Endothelial cell of umbilical vein (primary cell): ENCODE measurements at regions not wholly inside any gene's neighbourhood (a gene's known extent, or its start where the extent isn't known, plus 50 kb on each side); places are given as distances from the start of the nearest gene placed in this dataset.

ENCODE experiments used
- BruUV-seq: library from RNA; stranded (reverse); fragments of 400-500 nt; replicated peaks from 2 replicates; lab custom pipeline; 2021; lab: Mats Ljungman, UMichigan
- CTCF ChIA-PET: fragments of 300-600, 350-600 bp; sonication (Branson Sonifier 250); formaldehyde crosslinking; loops from one replicate; lab custom pipeline; 2021; ENCODE audit warnings: antibody characterized with exemption, inconsistent platforms; lab: Charles Lee
- POLR2A ChIA-PET: fragments of 300-600, 350-600 bp; sonication (Branson Sonifier 250); formaldehyde crosslinking; loops from one replicate; lab custom pipeline; 2021; ENCODE audit warnings: antibody characterized with exemption, inconsistent platforms; lab: Charles Lee
- DNase-seq: peaks from one replicate; pipeline ENCODE4 v3.0.0-alpha.2; 2011; ENCODE audit warnings: low read depth, low spot score
- FAIRE-seq: peaks from 2 replicates; lab custom pipeline; 2011; peaks lifted over from hg19 to GRCh38; lab: Jason Lieb, UNC
- H2AFZ ChIP-seq: 2 replicates; pipeline ENCODE4 v1.6.0; 2012; ENCODE audit warnings: low read depth, low read length, control low read depth, inconsistent platforms
- H3K27ac ChIP-seq: 2 replicates; pipeline ENCODE4 v1.5.1; 2011; ENCODE audit warnings: low read depth, mild to moderate bottlenecking, control low read depth, low read length, moderate library complexity; ENCODE audit not compliant: insufficient read depth
- H3K27me3 ChIP-seq, 2 experiments: 2 replicates each; pipeline versions ENCODE4 v1.6.0 to v1.6.1; 2011; ENCODE audit warnings: low read length in 2 of 2, mixed read lengths in 1 of 2; ENCODE audit not compliant: control insufficient read depth in 2 of 2, insufficient read depth in 2 of 2
- H3K36me3 ChIP-seq, 2 experiments: 2 replicates in 1 of 2; 3 replicates in 1 of 2; pipeline ENCODE4 v1.5.1; 2011; ENCODE audit warnings: low read length in 2 of 2, mild to moderate bottlenecking in 1 of 2, moderate library complexity in 1 of 2; ENCODE audit not compliant: control insufficient read depth in 2 of 2, insufficient read depth in 2 of 2; ENCODE audit errors: extremely low read depth in 1 of 2
- H3K4me1 ChIP-seq: 3 replicates; pipeline ENCODE4 v1.5.1; 2011; ENCODE audit warnings: mild to moderate bottlenecking, low read length; ENCODE audit not compliant: control insufficient read depth, insufficient read depth; ENCODE audit errors: extremely low read depth
- H3K4me2 ChIP-seq: 2 replicates; pipeline ENCODE4 v1.6.1; 2011; ENCODE audit warnings: low read length, control low read depth, mixed read lengths; ENCODE audit not compliant: insufficient read depth
- H3K4me3 ChIP-seq, 3 experiments: fragments of 200-600 bp in 1 of 3; sonication (generic), shearing (Covaris generic) in 1 of 3; replicated peaks in 1 of 3; 2 replicates each; pipeline ENCODE4 v1.5.1; 2011 to 2016; ENCODE audit warnings: control low read depth in 3 of 3, low read length in 3 of 3, mild to moderate bottlenecking in 2 of 3, inconsistent platforms in 1 of 3, low read depth in 1 of 3, moderate library complexity in 1 of 3; ENCODE audit not compliant: insufficient read depth in 1 of 3
- H3K79me2 ChIP-seq: 2 replicates; pipeline ENCODE4 v1.6.0; 2012; ENCODE audit warnings: low read length, inconsistent platforms; ENCODE audit not compliant: control insufficient read depth, insufficient read depth
- H3K9ac ChIP-seq: replicated peaks from 2 replicates; pipeline ENCODE3; 2011; ENCODE audit warnings: low read length, control low read depth; ENCODE audit not compliant: insufficient read depth; ENCODE audit errors: extremely low read depth
- H3K9me1 ChIP-seq: replicated peaks from 3 replicates; pipeline ENCODE4 v1.6.0; 2011; ENCODE audit warnings: mild to moderate bottlenecking, low read length; ENCODE audit not compliant: control insufficient read depth, insufficient read depth; ENCODE audit errors: extremely low read depth
- H3K9me3 ChIP-seq: replicated peaks from 2 replicates; pipeline ENCODE4 v1.5.1; 2012; ENCODE audit warnings: low read length, inconsistent platforms; ENCODE audit not compliant: control insufficient read depth, insufficient read depth
- H4K20me1 ChIP-seq: replicated peaks from 2 replicates; pipeline ENCODE3; 2011; ENCODE audit warnings: mild to moderate bottlenecking, low read length; ENCODE audit not compliant: control insufficient read depth, insufficient read depth; ENCODE audit errors: extremely low read depth
- CTCF ChIP-seq, 2 donors: IDR thresholded peaks; 1 replicate in 1 of 2; 2 replicates in 1 of 2; pipeline ENCODE4 v1.5.1; 2011; ENCODE audit warnings: low read length in 2 of 2, mild to moderate bottlenecking in 2 of 2, moderate library complexity in 2 of 2, control low read depth in 1 of 2, inconsistent platforms in 1 of 2, low read depth in 1 of 2; ENCODE audit not compliant: insufficient read depth in 1 of 2; ENCODE audit errors: extremely low read depth in 1 of 2
- EZH2 ChIP-seq: IDR thresholded peaks from 2 replicates; pipeline ENCODE4 v1.6.1; 2012; ENCODE audit warnings: borderline replicate concordance, low read depth, mild to moderate bottlenecking, moderate library complexity, low read length, inconsistent platforms; ENCODE audit not compliant: severe bottlenecking
- FOS ChIP-seq: IDR thresholded peaks from 2 replicates; pipeline ENCODE4 v1.6.1; 2011; ENCODE audit warnings: mild to moderate bottlenecking, low read length, moderate library complexity, borderline replicate concordance; ENCODE audit not compliant: insufficient read depth
- GATA2 ChIP-seq: IDR thresholded peaks from 2 replicates; pipeline ENCODE4 v1.7.0; 2011; ENCODE audit warnings: low read depth, mild to moderate bottlenecking, moderate library complexity, mixed read lengths, low read length; ENCODE audit not compliant: insufficient read length, insufficient read depth
- JUN ChIP-seq: IDR thresholded peaks from 2 replicates; pipeline ENCODE4 v1.6.1; 2011; ENCODE audit warnings: borderline replicate concordance, low read depth; ENCODE audit not compliant: insufficient read length, insufficient read depth
- MAX ChIP-seq: IDR thresholded peaks from 2 replicates; pipeline ENCODE4 v1.6.1; 2011; ENCODE audit not compliant: insufficient read depth, insufficient read length
- MYC ChIP-seq: IDR thresholded peaks from one replicate; pipeline ENCODE4 v1.6.1; 2011; ENCODE audit warnings: mild to moderate bottlenecking, low read depth, low read length
- POLR2A ChIP-seq: IDR thresholded peaks from 2 replicates; pipeline ENCODE4 v1.6.1; 2012; ENCODE audit warnings: low read depth, mild to moderate bottlenecking, control low read depth, low read length
- POLR2AphosphoS5 ChIP-seq: IDR thresholded peaks from 2 replicates; pipeline ENCODE4 v1.6.1; 2012; ENCODE audit warnings: low read depth, mild to moderate bottlenecking, control low read depth, low read length, moderate library complexity; ENCODE audit not compliant: insufficient read depth
- dilution Hi-C: fragments of 300-500 bp; cut with MboI; formaldehyde crosslinking; loops from one replicate; pipeline ENCODE4 v1.15.0; 2019; ENCODE audit warnings: low sequenced_read_pairs; ENCODE audit not compliant: extremely low pct_ligation_motif_present
- intact Hi-C: fragments of 100-400 bp; cut with micrococcal nuclease; formaldehyde crosslinking; loops from one replicate; pipeline ENCODE4 v1.10.0; 2022

- Histone ChIP-seq H3K4me1 (no peaks in the 10 kb centered on the region), H3K79me2 (no peaks in the 10 kb centered on the region), H4K20me1 (no peaks in the 10 kb centered on the region), H3K9me3 (no peaks in the 10 kb centered on the region), H3K9me1 (no peaks in the 10 kb centered on the region), H2AFZ (no peak overlapping the region), H3K27me3 (no peaks in the 10 kb centered on the region), H3K4me2 (no peak overlapping the region), H3K4me3 (no peak overlapping the region), H3K9ac (no peak overlapping the region), H3K27ac (no peak overlapping the region), H3K36me3 (no peaks in the 10 kb centered on the region)
- no TSS peak for BruUV-seq
- no peak for TF ChIP-seq POLR2AphosphoS5
- TF ChIP-seq FOS, result no peak
- no peak for TF ChIP-seq POLR2A
- no peak for TF ChIP-seq EZH2
- no peak for TF ChIP-seq JUN
- TF ChIP-seq MYC, result no peak
- TF ChIP-seq CTCF (IDR thresholded peaks at IDR 0.05; ENCODE audit: extremely low read depth in 1 of 2, insufficient read depth in 1 of 2, low read depth in 1 of 2, low read length in 2 of 2), result no peak
- no peak for TF ChIP-seq GATA2
- TF ChIP-seq MAX, result no peak
- ChIA-PET POLR2A (no interaction called here), CTCF (no interaction called here)
- DNase-seq, result no peak
- FAIRE-seq, result no peak
- intact Hi-C loops, result no loop called here
- dilution Hi-C loops, result no loop called here
Measured at GRCh38 chr5:152882621-152883020, 477.5 kb upstream of the NMUR2 start.
